ENCODE measurements at regions not wholly inside any gene's neighbourhood (a gene's known extent, or its start where the extent isn't known, plus 50 kb on each side); places are given as distances from the start of the nearest gene placed in this dataset.

GRCh38 chr6:20263059-20263458 lies 50.8 kb upstream of the MBOAT1 start:
- Histone ChIP-seq H3K27me3 (no peaks in the 10 kb centered on the region), H3K4me1 (no peaks in the 10 kb centered on the region), H3K9me3 (peaks cover 0 to 6% (median 0%) of the 10 kb centered on the region in 4 donors), H3K4me3 (no peak overlapping the region), H3K27ac (no peak overlapping the region), H3K36me3 (no peaks in the 10 kb centered on the region)
- DNase-seq, result no peak
- no peak for TF ChIP-seq CTCF (IDR thresholded peaks at IDR 0.05)
- TF ChIP-seq EP300 (IDR thresholded peaks at IDR 0.05), result no peak
- TF ChIP-seq POLR2A (IDR thresholded peaks at IDR 0.05), result no peak
- TF ChIP-seq POLR2AphosphoS5 (IDR thresholded peaks at IDR 0.05), result no peak
- WGBS, 2 donors, result 86 to 96% methylated on average over 2 of the region's 2 CpGs
- ATAC-seq (ENCODE audit: low FRiP score in 2 of 2), result no peak

GRCh38 chr6:20265842-20266241 lies 53.6 kb upstream of the MBOAT1 start:
- Histone ChIP-seq H3K27me3 (no peaks in the 10 kb centered on the region), H3K4me1 (no peaks in the 10 kb centered on the region), H3K4me3 (no peak overlapping the region), H3K27ac (no peak overlapping the region), H3K9me3 (peaks cover 0 to 6% (median 0%) of the 10 kb centered on the region in 4 donors), H3K36me3 (no peaks in the 10 kb centered on the region)
- DNase-seq (no peak), ATAC-seq (ENCODE audit: low FRiP score in 2 of 2) (no peak)
- 85 to 95% methylated on average over 3 of the region's 3 CpGs for WGBS, 2 donors
- TF ChIP-seq POLR2AphosphoS5 (IDR thresholded peaks at IDR 0.05), result no peak
- no peak for TF ChIP-seq CTCF (IDR thresholded peaks at IDR 0.05)

GRCh38 chr6:20266851-20267608 lies 54.8 kb upstream of the MBOAT1 start:
- Histone ChIP-seq H3K27ac (no peak overlapping the region), H3K4me1 (no peaks in the 10 kb centered on the region), H3K27me3 (no peaks in the 10 kb centered on the region), H3K36me3 (no peaks in the 10 kb centered on the region), H3K9me3 (peaks cover 0 to 6% (median 0%) of the 10 kb centered on the region in 4 donors), H3K4me3 (no peak overlapping the region)
- TF ChIP-seq EP300 (IDR thresholded peaks at IDR 0.05), result no peak
- TF ChIP-seq POLR2AphosphoS5 (IDR thresholded peaks at IDR 0.05), result no peak
- TF ChIP-seq POLR2A (IDR thresholded peaks at IDR 0.05), result no peak
- no peak for TF ChIP-seq CTCF (IDR thresholded peaks at IDR 0.05)
- DNase-seq, result no peak
- no peak for ATAC-seq (ENCODE audit: low FRiP score in 2 of 2)
- 70 to 78% methylated on average over 11 of the region's 11 CpGs for WGBS, 2 donors

- H3K4me3 ChIP-seq, result no peak overlapping the region
- no peak overlapping the region for H3K27ac ChIP-seq
- WGBS, 2 donors, result 84 to 87% methylated on average over 2 of the region's 2 CpGs
- DNase-seq (no peak), ATAC-seq (ENCODE audit: low FRiP score in 2 of 2) (no peak)
- H3K4me1 ChIP-seq, result no peaks in the 10 kb centered on the region
- TF ChIP-seq CTCF (IDR thresholded peaks at IDR 0.05), result no peak
- TF ChIP-seq POLR2A (IDR thresholded peaks at IDR 0.05), result no peak
- no peak for TF ChIP-seq POLR2AphosphoS5 (IDR thresholded peaks at IDR 0.05)
- TF ChIP-seq EP300 (IDR thresholded peaks at IDR 0.05), result no peak
- no peaks in the 10 kb centered on the region for H3K27me3 ChIP-seq
- no peaks in the 10 kb centered on the region for H3K36me3 ChIP-seq
- H3K9me3 ChIP-seq, result no peaks in the 10 kb centered on the region
Observed at GRCh38 chr6:20269181-20269580, 56.9 kb upstream of the MBOAT1 start.

GRCh38 chr6:20271818-20272217 lies 59.5 kb upstream of the MBOAT1 start:
- Histone ChIP-seq H3K27ac (no peak overlapping the region), H3K36me3 (no peaks in the 10 kb centered on the region), H3K9me3 (no peaks in the 10 kb centered on the region), H3K27me3 (no peaks in the 10 kb centered on the region), H3K4me1 (no peaks in the 10 kb centered on the region), H3K4me3 (no peak overlapping the region)
- DNase-seq (no peak), ATAC-seq (ENCODE audit: low FRiP score in 2 of 2) (no peak)
- TF ChIP-seq EP300 (IDR thresholded peaks at IDR 0.05), result no peak
- TF ChIP-seq POLR2A (IDR thresholded peaks at IDR 0.05), result no peak
- WGBS, 2 donors, result 68 to 76% methylated on average over 3 of the region's 3 CpGs
